HK-2 (cell line): ENCODE measurements at regions not wholly inside any gene's neighbourhood (a gene's known extent, or its start where the extent isn't known, plus 50 kb on each side); places are given as distances from the start of the nearest gene placed in this dataset.
"Not testable (repeated sequence)": the region's sequence is repeated elsewhere in the genome, so short reads cannot be mapped to it uniquely, and the experiment has no call there.

Experiments used
- DNase-seq: peaks from one replicate; pipeline ENCODE4 v3.0.0-alpha.2; 2018; ENCODE audit not compliant: unreplicated experiment

DNA sequence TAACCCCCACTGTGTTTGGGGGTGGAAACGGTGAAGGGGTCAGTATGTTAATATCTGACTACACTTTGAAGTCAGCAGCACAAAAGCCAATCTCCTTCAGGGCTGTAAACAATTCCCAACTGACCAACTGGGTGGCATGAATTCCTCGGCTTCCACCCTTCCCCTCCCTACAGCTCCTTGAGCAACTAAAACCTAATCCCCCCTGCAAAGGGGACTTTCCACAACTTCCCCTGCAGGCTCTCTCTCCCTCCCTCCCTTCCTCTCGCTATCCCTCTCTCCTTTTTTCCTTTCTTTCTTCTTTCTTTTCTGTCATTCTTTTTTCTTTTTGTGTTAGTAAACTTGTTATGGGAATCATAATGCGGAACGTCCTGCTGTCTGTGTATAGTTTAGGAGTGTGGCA, 65.1 kb upstream of the PTCH1 start:
- no peak for DNase-seq

DNA sequence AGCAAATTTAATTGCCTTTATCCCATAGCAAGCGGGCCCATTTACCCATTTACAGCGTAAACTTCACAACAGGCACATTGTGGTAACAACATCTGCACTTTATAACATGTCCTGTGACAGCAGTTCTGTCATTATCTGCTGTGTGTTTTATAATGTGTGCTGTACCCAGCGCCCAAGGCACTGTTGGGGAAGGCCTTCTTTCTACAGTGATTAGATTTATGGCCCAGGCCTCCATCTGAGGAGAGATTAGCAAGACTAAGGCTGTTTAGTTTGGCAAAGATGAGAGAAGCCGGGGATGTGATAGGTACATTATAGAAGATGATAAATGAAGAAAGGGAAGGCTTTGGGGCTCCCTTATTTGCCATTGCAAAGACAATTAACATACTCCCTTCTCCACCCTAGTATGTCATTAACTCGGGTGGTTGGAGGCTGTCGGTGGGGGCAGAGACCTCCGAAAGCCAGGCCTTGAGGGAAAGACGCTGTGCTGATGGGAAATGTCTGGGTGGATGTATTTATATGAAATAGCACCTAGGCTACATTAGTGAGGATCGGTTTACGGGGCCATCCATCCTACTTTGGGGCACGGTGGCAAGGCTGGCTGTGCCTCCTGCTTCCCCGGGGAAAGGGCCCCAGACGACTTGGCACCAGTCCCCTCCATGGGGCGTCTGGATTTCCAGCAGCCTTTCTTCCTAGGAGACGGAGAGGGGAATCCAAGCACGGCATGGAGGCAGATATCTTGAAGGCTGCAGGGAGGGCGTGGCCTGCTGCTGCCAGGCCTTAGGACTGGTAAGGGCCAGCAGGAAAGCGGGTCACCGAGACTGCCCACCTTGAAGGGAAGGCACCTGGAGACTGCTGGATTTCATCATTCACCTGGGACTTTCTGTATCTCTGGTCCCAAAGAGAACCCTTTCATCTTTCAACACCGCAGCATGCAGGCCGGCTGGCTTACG, 64.3 kb upstream of the PTCH1 start:
- DNase-seq = no peak

DNA sequence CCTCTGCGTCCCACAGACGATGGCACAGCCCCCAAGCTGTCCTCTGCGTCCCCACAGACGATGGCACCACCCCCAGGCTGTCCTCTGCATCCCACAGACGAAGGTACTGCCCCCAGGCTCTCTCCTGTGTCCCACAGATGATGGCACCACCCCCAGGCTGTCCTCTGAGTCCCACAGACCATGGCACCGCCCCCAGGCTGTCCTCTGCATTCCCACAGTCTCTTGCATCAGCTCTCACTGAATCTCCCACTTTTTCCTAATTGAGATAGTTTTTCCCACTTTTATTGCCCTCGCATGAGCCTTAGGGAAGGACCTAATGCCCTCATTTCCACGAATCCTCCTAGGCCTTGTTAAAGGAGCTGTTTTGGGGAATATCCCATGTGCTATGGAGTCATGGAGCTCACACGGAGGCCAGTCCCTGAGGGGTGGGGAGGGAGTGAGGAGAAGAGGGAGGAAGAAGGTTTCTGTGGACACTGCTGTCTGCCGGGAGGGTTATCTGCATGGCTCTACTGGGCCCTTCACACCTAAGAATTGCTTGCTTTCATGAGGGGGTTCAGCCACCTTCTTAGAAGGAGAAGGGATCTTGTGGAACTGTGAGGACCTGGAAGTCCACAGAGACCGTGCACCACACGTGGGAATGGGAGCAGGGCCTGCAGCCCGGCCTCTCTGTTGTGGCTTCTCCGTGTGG, 58.2 kb upstream of the PTCH1 start:
- DNase-seq = no peak

DNA sequence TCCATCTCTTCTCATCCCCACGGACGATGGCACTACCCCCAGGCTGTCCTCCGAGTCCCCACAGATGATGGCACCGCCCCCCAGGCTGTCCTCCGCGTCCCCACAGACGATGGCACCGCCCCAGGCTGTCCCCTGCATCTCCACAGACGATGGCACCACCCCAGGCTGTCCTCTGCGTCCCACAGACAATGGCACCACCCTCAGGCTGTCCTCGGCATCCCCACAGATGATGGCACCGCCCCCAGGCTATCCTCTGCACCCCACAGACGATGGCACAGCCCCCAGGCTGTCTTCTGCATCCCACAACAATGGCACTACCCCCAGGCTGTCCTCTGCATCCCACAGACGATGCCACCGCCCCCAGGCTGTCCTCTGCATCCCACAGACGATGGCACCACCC, 57.4 kb upstream of the PTCH1 start:
- DNase-seq = no peak

DNA sequence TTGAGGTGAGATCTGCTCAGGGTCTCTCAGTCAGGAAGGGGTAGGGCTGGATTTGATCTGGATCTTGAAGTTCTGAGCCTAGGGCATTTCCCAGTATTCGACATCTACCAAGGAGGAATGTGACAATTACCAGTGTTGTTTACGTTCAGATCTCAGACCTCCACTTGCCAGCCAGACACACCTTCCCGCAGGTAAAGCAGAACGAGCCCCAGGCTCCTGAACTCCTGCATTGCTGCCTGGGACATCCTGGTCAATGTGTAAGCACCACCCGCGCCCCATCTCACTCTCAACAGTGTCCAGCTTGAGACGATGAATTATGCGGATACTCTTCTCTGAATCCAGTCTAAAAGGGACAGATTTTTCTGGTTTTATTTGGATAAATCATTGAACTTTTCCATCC, 56.7 kb upstream of the PTCH1 start:
- no peak for DNase-seq

DNA sequence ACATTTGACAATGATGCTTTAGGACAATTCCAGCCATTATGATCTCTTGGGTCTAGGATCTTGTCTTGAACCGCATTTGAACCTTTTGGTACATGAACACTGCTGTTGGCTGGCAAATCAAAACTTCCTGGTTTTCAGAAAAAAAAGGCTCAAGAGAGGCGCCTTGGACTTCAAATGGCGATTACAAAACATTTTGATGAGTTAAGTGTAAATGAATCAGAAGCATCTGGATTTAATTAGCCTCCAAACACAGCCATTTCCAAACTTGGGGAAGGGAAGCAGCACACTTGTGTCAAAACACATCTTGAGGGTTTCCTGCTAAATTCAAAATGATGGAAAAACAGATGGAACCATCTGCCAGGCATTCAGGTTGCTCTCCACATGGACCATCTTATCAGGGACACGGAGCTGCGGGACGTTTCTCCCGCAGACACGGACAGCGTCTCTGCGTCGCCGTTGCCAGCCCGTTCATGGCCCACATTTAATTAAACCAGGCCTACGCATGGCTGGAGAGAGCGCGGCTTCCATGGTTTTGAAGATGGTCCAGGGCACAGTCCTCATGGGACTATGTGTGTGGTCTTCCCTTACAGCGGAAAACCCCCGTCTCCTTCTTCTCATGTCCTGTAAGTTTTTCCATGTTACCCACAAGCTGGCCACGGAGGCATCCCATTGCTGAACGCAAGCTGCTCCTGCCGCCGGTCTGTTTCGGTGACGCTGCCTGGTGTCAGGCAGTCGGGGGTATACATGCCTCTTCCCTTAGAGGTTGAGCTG, 55.8 kb upstream of the PTCH1 start:
- DNase-seq = no peak

DNA sequence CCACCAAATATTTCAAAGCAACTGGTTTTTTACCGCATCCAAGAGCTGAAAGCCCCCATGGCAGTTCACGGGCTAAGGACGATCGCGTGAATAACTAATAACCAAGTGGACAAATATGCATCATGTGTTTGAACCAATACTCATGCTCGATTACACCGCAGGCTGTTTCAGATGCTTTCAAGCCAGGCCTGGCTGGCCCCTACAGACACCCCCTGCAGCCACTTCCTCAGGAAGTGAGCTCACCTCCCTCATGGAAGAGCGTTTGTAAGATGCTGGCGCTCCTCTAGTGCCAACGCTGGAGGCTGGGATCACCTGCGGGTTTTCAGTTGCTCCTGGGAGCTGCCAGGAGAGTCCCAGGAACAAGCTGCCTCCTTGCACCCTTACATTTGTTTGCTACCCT, 53.9 kb upstream of the PTCH1 start:
- DNase-seq = no peak

DNA sequence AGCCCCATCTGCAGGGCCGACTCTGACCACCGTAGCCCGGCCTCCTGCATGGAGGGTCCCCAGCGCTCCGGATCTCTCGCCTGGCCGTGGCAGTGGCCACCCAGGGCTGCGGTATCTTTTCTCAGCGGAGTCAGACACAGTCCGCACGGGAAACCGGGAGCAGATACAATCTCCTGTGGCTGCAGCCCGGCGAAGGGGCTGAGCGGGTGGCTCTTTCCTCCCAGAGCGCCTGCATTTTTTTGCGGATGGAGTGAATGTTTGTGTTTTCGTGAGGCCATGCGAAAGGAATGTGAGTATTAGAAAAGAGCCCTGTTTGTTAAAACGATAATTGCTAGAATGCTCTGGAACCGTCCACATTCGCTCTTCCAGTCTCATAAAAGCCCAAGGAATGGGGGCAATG, 53.4 kb upstream of the PTCH1 start:
- DNase-seq = no peak

DNA sequence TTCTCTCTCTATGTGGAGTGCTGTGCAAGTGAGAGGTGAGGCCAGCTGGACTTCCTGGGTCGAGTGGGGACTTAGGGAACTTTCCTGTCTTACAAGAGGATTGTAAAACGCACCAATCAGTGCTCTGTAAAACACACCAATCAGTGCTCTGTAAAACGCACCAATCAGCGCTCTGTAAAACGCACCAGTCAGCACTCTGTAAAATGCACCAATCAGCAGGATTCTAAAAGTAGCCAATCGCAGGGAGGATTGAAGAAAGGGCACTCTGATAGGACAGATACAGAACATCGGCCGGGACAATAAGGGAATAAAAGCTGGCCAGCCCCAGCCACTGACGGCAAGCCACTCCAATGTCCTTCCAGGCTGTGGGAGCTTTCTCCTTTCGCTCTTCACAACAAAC, 52.0 kb upstream of the PTCH1 start:
- not testable (repeated sequence) for DNase-seq
